ENCODE measurements at regions not wholly inside any gene's neighbourhood (a gene's known extent, or its start where the extent isn't known, plus 50 kb on each side); places are given as distances from the start of the nearest gene placed in this dataset.
A peak's percentile ranks its signal among the peaks of the same experiment; 100 is the strongest.

DNA sequence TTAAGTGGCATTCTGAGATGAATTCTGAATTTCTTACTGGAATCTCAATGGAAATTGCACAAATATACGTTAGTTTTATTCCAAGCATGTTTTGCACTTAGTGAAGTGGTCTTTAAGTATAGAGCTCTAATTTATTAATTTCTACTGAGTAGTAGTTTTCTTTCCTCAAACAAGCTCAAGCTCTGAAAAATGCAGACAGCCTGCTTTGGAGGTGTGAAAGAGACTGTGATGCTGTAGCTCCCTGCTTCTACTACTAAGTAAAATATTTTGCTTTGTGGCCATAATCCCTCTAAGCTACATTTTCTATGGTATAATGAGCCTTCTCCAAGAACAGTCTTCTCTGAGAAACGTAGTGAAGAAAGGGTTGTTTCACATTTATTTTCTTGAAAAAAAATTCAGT, 243.5 kb upstream of the HS3ST5 start:
- Histone ChIP-seq H4K20me1 (replicated peaks in 1 of 2; ENCODE audit: control insufficient read depth in 1 of 2, insufficient read depth in 2 of 2, low read length in 2 of 2) (no peaks in the 10 kb centered on the region), H3K79me1 (ENCODE audit: low read depth, low read length) (no peaks in the 10 kb centered on the region), H3K4me1 (replicated peaks in 1 of 4; ENCODE audit: control insufficient read depth in 3 of 4, insufficient read depth in 4 of 4, low read length in 3 of 4) (no peaks in the 10 kb centered on the region), H2BK20ac (ENCODE audit: low read length) (no peak overlapping the region), H3K27ac (ENCODE audit: low read depth, low read length) (no peak overlapping the region), H3K27me3 (replicated peaks in 1 of 4; ENCODE audit: control insufficient read depth in 3 of 4, extremely low read depth in 1 of 4, insufficient read depth in 3 of 4, low read length in 3 of 4) (no peaks in the 10 kb centered on the region), H4K91ac (replicated peaks; ENCODE audit: insufficient read length, low read length) (no peak overlapping the region), H4K5ac (ENCODE audit: insufficient read length, low read depth, low read length) (no peak overlapping the region), H3K56ac (replicated peaks; ENCODE audit: insufficient read length, low read depth, low read length) (no peak overlapping the region), H4K8ac (ENCODE audit: extremely low read depth, insufficient read depth, low read length) (no peak overlapping the region), H3K23me2 (ENCODE audit: low read depth, low read length) (no peaks in the 10 kb centered on the region), H2BK5ac (ENCODE audit: low read depth, low read length) (no peak overlapping the region), H3K14ac (ENCODE audit: insufficient read length) (no peak overlapping the region), H3K23ac (ENCODE audit: insufficient read length) (no peak overlapping the region), H3K9me3 (ENCODE audit: insufficient read depth in 2 of 2, low read depth in 1 of 2, low read length in 1 of 2) (0 out of 4 replicates have a peak, but pooled peaks cover 0 to 15% of the 10 kb centered on the region in 2 experiments), H2AK5ac (ENCODE audit: low read depth, low read length) (no peak overlapping the region), H2BK120ac (replicated peaks; ENCODE audit: low read depth, low read length) (no peak overlapping the region), H3K9ac (replicated peaks in 1 of 4; ENCODE audit: extremely low read depth in 1 of 4, low read depth in 3 of 4, low read length in 3 of 4) (no peak overlapping the region), H3K79me2 (ENCODE audit: control insufficient read depth in 1 of 2, insufficient read depth in 2 of 2, low read length in 2 of 2) (no peaks in the 10 kb centered on the region), H3K4ac (replicated peaks; ENCODE audit: insufficient read length, low read depth, low read length) (no peak overlapping the region), H2AFZ (ENCODE audit: low read length) (no peak overlapping the region), H3K4me3 (ENCODE audit: extremely low read depth in 1 of 4, insufficient read depth in 2 of 4, low read depth in 3 of 4, low read length in 4 of 4) (no peak overlapping the region), H2BK12ac (ENCODE audit: low read depth, low read length) (no peak overlapping the region), H3K36me3 (ENCODE audit: control insufficient read depth in 2 of 4, insufficient read depth in 4 of 4, low read length in 3 of 4) (no peaks in the 10 kb centered on the region; a peak in 1 of 8 replicates), H2BK15ac (ENCODE audit: low read length) (no peak overlapping the region), H3K18ac (ENCODE audit: extremely low read depth, low read length) (no peak overlapping the region), H3K4me2 (ENCODE audit: insufficient read depth in 1 of 2, low read depth in 2 of 2, low read length in 2 of 2) (no peak overlapping the region)
- CTCF ChIA-PET (ENCODE audit: partially characterized antibody) = no interaction called here
- DNase-seq (ENCODE audit: low read depth in 1 of 2, low spot score in 2 of 2) (no peak), FAIRE-seq (no peak)
- POLR2A ChIA-PET (ENCODE audit: partially characterized antibody) = no interaction called here
- WGBS, 2 experiments (ENCODE audit: extremely low coverage in 1 of 2, insufficient coverage in 1 of 2, insufficient read length in 1 of 2, insufficient replicate concordance in 2 of 2, low coverage in 1 of 2, low lambda C conversion rate in 2 of 2, missing lambda C conversion rate in 1 of 2) = 79% methylated on average over 2 of the region's 2 CpGs; no CpG with 5 or more reads in 1 of the 2 experiments
- TF ChIP-seq RNF2 (IDR thresholded peaks at IDR 0.05; ENCODE audit: borderline replicate concordance, low read depth, low read length, missing control alignments, poor library complexity, severe bottlenecking) (no peak), CEBPB (IDR thresholded peaks at IDR 0.05; ENCODE audit: low read depth, low read length) (no peak), TEAD4 (IDR thresholded peaks at IDR 0.05; ENCODE audit: low read depth, low read length) (no peak), CREB1 (IDR thresholded peaks at IDR 0.05) (no peak), EGR1 (IDR thresholded peaks at IDR 0.05; ENCODE audit: borderline replicate concordance, low read depth, low read length) (no peak), SUZ12 (IDR thresholded peaks at IDR 0.05; ENCODE audit: low read length) (no peak), CTBP2 (IDR thresholded peaks at IDR 0.05; ENCODE audit: borderline replicate concordance, insufficient read depth, insufficient read length, low read length) (no peak), GTF2F1 (IDR thresholded peaks at IDR 0.05; ENCODE audit: borderline replicate concordance, low read depth, low read length) (no peak), KDM5A (IDR thresholded peaks at IDR 0.05; ENCODE audit: low read length) (no peak)
- TF ChIP-seq, protein P1, sequence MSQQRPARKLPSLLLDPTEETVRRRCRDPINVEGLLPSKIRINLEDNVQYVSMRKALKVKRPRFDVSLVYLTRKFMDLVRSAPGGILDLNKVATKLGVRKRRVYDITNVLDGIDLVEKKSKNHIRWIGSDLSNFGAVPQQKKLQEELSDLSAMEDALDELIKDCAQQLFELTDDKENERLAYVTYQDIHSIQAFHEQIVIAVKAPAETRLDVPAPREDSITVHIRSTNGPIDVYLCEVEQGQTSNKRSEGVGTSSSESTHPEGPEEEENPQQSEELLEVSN (IDR thresholded peaks at IDR 0.05) = peak; percentile 71
- TF ChIP-seq, protein P2, sequence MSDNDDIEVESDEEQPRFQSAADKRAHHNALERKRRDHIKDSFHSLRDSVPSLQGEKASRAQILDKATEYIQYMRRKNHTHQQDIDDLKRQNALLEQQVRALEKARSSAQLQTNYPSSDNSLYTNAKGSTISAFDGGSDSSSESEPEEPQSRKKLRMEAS (IDR thresholded peaks at IDR 0.05) = peak; percentile 52; the same call in 1 of the 2 replicates
